Epithelial cell of proximal tubule (primary cell): ENCODE measurements at regions not wholly inside any gene's neighbourhood (a gene's known extent, or its start where the extent isn't known, plus 50 kb on each side); places are given as distances from the start of the nearest gene placed in this dataset.

Experiments
- DNase-seq: peaks from one replicate; pipeline ENCODE4 v3.0.0-alpha.2; 2011; ENCODE audit warnings: low read depth
- H3K4me3 ChIP-seq: 2 replicates; pipeline ENCODE4 v1.5.1; 2011; ENCODE audit warnings: low read depth, mild to moderate bottlenecking, low read length
- TF ChIP-seq, protein P1 (sequence below): conservative IDR thresholded peaks from 2 replicates; pipeline ENCODE4 v1.5.1; 2012; ENCODE audit warnings: low read depth, mild to moderate bottlenecking, low read length

DNA sequence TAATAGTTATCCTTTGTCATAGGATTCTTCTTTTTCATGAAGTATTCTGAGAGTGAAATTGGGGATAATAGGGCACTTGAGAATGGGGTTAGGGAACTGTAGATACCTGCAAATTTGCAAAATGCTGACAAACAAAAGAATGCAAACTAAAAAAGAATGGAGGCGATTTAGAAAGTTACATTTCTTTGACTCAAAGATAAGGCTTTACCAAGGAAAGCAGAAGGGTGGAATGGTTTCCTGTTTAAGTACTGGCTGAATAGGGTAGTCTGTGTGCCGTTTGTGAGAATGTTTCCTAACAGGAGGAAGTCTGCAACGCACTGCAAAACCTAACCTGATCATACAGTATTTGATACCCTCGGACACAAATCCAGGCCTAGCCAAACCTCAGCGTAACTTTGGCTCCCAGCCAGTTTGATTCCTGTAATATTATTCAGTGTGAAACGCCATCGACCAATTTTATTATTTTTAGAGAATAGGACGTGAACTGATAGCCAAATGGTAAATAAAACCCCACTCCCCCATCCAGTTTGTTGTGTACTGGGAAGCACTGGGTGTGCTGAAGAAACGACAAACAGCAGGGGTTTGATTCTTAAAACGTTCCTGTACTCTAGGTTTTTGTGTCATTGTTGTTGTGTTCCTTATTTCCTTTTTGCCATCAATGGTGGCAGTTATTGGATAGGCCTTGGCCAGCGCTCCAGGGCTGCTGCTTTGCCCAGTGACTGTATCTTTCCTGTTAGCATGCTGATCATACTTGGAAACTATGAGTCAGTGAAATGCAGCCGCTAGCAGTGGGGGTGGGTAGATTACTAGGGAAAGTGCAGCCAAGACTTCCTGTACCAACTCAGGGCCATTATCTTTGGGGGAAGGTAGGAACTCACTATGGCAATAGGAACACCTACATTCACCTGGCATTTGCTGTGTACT, 148.0 kb upstream of the TBL1XR1 start:
- TF ChIP-seq, protein P1, sequence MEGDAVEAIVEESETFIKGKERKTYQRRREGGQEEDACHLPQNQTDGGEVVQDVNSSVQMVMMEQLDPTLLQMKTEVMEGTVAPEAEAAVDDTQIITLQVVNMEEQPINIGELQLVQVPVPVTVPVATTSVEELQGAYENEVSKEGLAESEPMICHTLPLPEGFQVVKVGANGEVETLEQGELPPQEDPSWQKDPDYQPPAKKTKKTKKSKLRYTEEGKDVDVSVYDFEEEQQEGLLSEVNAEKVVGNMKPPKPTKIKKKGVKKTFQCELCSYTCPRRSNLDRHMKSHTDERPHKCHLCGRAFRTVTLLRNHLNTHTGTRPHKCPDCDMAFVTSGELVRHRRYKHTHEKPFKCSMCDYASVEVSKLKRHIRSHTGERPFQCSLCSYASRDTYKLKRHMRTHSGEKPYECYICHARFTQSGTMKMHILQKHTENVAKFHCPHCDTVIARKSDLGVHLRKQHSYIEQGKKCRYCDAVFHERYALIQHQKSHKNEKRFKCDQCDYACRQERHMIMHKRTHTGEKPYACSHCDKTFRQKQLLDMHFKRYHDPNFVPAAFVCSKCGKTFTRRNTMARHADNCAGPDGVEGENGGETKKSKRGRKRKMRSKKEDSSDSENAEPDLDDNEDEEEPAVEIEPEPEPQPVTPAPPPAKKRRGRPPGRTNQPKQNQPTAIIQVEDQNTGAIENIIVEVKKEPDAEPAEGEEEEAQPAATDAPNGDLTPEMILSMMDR, result no peak

DNA sequence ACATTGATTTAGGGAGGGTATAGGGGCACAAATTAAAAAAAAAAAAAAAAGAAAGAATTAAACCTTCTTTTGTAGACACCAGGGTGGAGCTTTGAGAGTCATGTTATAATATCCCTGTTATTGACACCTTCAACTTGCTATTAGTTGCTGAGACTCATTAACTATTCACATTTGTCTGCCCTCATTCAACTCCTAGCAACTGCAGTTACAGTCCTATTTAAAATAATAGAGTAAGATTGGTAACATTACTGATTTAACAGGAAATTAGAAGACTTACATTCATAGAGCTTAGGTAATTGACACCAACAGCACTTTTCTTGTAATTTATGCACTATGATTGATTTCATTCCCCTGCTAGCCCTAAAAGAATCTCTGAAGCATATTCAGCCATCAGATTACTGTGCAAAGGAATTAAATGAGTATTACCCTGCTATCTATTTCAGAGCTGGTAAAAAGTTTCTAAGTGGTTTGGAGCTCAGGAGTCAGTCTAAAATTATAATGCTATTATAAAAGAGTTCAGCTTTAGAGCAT, 148.8 kb upstream of the TBL1XR1 start:
- no peak for DNase-seq
- H3K4me3 ChIP-seq, result no peak overlapping the region
- TF ChIP-seq, protein P1, result no peak

More for the DNA sequence above, 148.0 kb upstream of the TBL1XR1 start:
- H3K4me3 ChIP-seq, result no peak overlapping the region
- DNase-seq, result peak; percentile 91

DNA sequence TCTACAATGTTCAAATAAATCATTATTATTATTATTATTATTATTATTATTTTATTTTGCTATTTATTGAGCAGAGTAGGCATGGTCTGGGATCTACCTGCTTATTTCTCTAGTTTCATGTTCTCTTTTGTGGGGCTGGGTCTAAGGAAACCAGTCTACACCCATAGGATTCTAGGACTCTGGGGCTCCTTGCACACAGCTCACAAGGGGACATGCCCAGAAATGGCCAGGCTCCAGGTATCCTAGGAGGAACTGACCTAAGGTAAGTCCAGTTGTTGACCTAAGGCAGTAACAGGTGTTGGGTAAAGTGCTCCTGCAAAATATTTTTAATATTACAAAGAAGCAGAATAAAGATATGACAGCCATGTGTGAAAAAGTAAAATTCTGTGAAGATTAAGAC, 149.6 kb upstream of the TBL1XR1 start:
- TF ChIP-seq, protein P1, result no peak
- no peak overlapping the region for H3K4me3 ChIP-seq
- no peak for DNase-seq

DNA sequence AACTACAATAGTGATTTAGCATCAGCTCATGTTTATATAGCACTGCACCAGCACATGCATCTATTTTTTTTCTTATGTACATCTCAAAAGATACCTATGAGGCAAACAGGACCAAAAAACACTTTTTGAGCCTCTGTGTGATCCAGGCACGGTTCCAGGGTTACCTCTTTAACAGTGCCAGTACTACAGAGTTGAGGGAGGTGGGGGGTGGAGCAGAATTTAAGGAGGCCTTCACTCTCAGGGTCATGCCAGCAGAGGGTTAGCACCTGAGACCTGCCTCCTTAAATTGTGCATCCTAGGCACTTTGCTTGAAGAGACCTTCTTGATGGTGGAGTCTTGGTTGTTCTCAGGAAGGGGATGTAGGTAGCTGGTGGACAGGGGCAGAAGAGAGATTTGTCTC, 150.3 kb upstream of the TBL1XR1 start:
- no peak overlapping the region for H3K4me3 ChIP-seq
- TF ChIP-seq, protein P1, result no peak
- DNase-seq, result no peak

DNA sequence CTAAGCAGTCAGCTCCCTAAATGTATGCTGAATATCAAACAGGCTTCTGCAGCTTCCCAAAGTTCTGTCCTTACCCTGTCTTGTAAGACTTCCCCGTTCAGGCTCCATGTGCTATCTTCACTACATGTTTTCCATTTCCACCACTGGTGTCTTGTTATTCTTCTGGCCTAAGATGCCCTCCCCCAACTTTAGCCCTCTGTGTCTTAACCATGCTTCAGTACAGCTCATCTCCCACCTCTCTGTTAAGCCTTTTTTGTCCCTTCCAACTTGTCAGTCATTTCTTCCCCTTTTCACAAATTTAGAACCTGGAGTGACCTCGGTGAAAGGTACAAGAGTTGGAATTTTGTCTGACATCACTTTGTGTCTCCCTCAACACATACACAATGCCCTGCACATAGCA, 151.7 kb upstream of the TBL1XR1 start:
- no peak for DNase-seq
- TF ChIP-seq, protein P1, result no peak
- H3K4me3 ChIP-seq, result no peak overlapping the region

DNA sequence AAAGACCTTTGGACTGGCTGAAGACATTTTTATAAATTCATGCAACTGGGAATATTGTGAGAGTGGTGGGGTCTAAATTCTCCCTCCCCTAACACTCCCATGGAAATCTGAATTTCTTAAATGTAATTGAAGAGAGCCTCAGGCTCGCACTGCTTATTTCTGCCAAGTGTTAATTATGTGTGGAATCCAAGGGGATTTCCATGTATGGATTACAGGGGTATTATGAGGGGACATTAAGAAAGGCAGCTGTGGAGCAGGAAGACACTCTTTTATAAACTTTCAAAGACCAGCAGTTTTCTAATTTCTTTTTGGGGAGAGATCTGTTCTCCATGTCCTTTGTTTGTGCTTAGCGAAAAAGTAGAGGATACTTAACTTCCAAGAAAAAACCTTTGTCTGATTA, 152.1 kb upstream of the TBL1XR1 start:
- DNase-seq, result no peak
- no peak overlapping the region for H3K4me3 ChIP-seq
- TF ChIP-seq, protein P1, result no peak
